T-helper 1 cell treated with Interleukin-12 subunit alpha and Interleukin-12 subunit beta and Interleukin-4 antibody, amounts not matched to agents 30 ng/mL and 1 ng/mL, for 36 hours (primary cell): ENCODE measurements at regions not wholly inside any gene's neighbourhood (a gene's known extent, or its start where the extent isn't known, plus 50 kb on each side); places are given as distances from the start of the nearest gene placed in this dataset.

Source experiments
- intact Hi-C: fragments of 100-400 bp; cut with micrococcal nuclease; formaldehyde crosslinking; loops from one replicate; pipeline ENCODE4 v1.15.1; 2024

DNA sequence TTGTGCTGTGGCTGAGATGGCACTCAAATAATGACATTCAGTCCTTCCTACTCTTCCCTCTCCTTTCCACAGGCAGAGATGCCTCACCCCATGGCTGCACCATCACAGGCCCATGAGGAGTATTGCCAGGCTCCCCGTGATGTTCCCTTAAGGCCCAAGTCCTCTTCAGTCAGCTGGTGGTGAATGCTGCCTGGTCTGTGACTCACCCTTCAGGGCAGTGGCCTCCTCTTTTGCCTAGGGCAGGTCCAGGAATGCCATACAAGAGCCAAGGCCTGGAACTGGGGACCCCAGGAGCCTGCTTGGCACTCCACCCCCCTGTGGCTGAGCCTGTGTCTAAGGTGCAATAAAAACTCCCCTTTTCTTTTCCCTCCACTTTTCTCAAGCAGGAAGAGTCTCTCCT, 144.2 kb upstream of the GEMIN8 start:
- intact Hi-C loops = no loop called here

- intact Hi-C loops = no loop called here
These were observed 135.1 kb upstream of the GEMIN8 start for GRCh38 chrX:14164828-14165227.

GRCh38 chrX:14125462-14125861, 95.8 kb upstream of the GEMIN8 start:
- intact Hi-C loops = no loop called here

DNA sequence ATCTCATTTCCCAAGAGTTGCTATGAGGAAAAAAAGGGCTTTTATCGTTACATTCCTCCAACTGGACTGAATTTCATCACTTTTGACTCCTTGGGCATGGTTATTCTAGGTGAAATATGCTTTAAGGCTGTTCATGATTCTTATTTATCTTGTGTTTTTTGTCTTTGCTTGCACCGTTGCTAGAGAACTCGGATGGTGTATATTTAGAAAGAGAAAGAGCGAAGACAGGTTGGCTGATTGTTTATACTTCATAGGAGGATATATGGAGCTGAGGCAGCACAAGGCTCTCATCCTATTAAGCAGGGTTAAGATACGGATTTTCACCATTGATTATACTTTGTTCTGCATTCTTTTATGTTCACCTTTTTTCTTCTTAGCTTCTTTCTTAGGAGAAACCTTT, 94.9 kb upstream of the GEMIN8 start:
- intact Hi-C loops = no loop called here

- intact Hi-C loops = loop anchor here (1.0 to 5.0 kb wide), 5 partner anchors 57 to 1148 kb away; no protein-coding TSS in a partner anchor
These were observed 66.0 kb upstream of the GEMIN8 start for GRCh38 chrX:14095702-14096101.

DNA sequence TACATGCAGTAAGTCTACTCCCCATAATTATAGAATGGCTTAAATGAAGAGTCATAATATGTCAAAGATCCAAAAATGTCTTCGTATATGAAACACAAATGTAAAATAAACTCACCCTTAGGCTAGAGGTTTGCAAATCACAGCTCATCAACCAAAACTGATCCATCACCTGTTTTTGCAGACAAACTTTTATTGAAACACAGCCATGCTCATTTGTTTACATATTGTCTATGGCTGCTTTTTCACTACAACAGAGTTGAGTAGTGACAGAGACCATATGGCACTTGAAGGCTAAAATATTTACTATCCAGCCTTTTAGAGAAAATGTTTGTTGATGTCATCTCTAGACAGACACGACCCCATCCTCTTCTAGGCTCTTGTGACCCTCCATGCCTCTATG, 64.5 kb upstream of the GEMIN8 start:
- intact Hi-C loops = loop anchor here (2.0 kb wide), 1 partner anchor 55 kb away; no protein-coding TSS in a partner anchor

GRCh38 chrX:14084466-14084865, 54.8 kb upstream of the GEMIN8 start:
- intact Hi-C loops = no loop called here

DNA sequence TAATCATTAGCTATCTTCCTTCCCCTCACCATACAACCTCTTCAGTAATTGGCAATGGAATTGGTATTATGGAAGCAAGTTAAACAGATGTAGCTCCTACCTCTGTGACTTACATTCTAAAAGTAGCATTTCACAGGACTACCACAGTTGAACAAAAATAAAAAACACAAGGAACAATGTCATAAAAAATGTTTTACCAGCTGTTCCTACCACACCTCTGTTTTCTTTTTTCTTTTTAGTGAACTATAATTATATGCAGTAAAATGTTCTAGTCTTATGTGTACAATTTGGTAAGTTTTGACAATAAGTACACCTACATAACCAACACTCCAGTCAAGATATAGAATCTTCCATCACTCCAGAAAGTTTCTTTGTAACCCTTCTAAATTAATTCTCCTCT, 54.1 kb upstream of the GEMIN8 start:
- intact Hi-C loops = no loop called here

DNA sequence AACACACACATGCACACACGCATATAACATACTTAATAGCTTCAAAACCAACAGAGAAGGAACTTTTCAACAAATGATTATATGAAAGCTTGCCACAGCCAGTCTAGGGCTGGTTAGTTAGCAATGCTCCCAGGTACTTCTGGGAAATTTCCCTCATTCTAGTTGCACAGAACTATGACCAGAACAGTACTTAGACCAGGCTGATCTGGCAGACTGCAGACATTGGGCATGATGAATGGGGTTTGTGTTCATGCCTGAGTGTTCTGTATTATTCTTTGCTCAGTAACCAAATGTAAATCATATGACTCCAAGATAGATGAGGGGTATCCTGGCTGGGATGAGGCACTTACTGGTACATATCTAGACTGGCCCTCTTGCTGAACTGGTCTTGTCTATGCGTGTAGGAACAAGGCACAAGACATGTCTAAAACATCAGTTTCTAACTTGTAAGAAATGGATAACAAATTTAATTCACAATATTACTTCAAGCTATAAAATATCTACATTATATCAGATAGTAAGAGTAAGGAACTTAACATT, 50.3 kb upstream of the GEMIN8 start:
- intact Hi-C loops = no loop called here
